Daoy (cell line): ENCODE measurements at regions not wholly inside any gene's neighbourhood (a gene's known extent, or its start where the extent isn't known, plus 50 kb on each side); places are given as distances from the start of the nearest gene placed in this dataset.
"Not testable (repeated sequence)": the region's sequence is repeated elsewhere in the genome, so short reads cannot be mapped to it uniquely, and the experiment has no call there.

Source experiments
- DNase-seq: peaks from one replicate; pipeline ENCODE4 v3.0.0-alpha.2; 2015; ENCODE audit warnings: low read depth

GRCh38 chr5:51657340-51658240, 274.3 kb downstream of the ISL1 start:
- DNase-seq: no peak

GRCh38 chr5:51661646-51662265, 278.5 kb downstream of the ISL1 start:
- no peak for DNase-seq

- no peak for DNase-seq
Observed at GRCh38 chr5:51664491-51665250, 281.4 kb downstream of the ISL1 start.

DNA sequence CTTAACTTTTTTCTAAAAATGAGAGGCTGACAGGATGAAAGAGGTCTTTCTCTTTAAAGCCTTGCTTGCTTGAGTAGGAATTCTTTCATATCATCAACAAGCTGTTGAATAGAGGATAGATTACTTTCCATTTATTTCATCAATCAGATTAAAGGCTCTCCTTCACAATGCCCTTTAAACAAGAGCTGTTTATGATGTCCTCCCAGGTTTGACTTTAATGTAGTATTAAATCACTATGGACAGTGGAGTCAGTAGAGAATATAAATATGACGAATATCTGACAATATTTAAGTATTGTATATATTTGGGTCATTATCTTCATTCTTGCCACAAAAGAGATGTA, 282.0 kb downstream of the ISL1 start:
- no peak for DNase-seq

GRCh38 chr5:51669095-51669494, 285.8 kb downstream of the ISL1 start:
- no peak for DNase-seq

DNA sequence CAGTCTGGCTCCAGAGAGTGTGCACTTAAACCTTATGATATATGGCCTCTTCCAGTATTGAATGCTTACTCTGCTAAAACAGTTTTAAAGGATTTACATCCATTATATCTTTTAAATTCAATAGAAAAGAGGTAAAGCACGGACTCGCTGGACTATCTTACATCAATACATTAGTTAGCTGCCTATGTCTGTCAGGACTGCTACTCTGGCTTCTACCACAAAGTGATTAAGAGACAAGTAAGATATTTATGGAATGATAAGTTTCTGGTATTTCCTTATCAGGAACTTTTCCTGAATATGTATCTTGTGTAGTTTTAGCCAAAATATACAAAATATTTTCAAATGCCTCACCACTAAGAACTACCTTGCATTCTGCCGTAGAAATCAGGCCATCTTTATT, 295.1 kb downstream of the ISL1 start:
- no peak for DNase-seq

GRCh38 chr5:51679286-51679685, 296.0 kb downstream of the ISL1 start:
- no peak for DNase-seq

DNA sequence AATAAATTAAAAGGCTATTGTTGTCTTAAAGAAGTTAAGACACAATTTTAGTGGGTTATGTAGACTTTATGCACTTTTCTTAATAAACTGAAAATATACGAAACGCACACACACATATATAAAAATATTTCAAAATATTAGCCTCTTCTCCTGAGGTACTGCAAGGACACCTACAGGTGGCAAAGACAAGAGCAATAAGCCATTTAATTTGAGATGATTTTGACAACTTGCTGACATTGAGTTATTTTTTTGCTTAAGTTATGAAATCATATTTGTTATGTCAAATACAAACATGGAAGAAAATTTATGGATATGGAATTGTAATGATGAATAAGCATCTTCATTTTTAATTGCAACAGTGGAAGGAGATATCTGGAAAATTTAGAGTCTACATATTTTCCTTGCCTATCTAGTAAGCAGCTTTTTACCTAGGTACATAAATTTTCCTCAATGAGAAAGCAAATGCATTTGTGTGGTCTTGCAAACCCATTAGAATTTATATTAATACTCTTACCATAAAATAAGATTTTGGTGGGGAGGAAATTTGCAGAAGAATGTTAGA, 301.6 kb downstream of the ISL1 start:
- no peak for DNase-seq

DNA sequence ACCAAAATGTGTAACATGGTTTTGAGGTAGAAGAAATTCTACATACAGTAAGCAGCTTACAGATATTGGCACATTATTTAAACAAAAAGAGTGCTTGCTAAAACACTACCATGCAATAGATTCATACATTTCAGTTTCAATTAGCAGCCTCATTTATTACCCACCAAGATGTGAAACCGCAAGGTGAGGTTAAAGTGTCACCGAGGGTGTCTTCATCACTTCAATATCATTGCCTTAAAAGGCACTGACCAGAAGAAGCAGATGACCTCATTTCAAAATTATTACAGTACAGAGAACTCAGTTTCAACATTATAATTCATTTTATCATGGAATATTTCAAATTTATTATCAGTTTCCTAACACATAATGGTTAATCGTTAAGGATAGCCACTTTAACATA, 302.2 kb downstream of the ISL1 start:
- DNase-seq: no peak

DNA sequence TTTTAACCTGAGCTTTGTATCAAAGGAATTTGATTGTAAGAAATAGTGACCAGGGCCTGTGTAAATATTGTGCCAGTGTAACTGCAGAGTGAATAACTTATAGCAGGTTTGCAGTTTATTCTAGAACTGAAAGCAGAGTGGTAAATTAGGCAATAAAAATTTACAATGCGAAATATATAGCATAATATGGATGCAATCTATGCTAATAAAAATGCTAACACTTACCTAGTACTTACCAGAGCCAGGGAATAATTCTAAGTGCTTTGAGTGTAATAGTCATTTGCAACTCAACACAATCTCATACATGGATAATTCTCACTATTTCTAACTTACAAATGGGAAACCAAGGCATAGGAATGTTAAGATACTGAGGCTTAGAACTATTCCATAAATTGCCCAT, 303.4 kb downstream of the ISL1 start:
- no peak for DNase-seq

- DNase-seq: no peak
Observed at GRCh38 chr5:51691538-51692079, 308.4 kb downstream of the ISL1 start.

GRCh38 chr5:51694826-51695225, 311.6 kb downstream of the ISL1 start:
- no peak for DNase-seq

- no peak for DNase-seq
Observed at GRCh38 chr5:51696122-51696521, 312.9 kb downstream of the ISL1 start.

GRCh38 chr5:51702046-51702445, 318.8 kb downstream of the ISL1 start:
- not testable (repeated sequence) for DNase-seq

- no peak for DNase-seq
Observed at GRCh38 chr5:51712201-51712600, 329.0 kb downstream of the ISL1 start.

- DNase-seq: not testable (repeated sequence)
Observed at GRCh38 chr5:51715445-51715844, 332.2 kb downstream of the ISL1 start.

DNA sequence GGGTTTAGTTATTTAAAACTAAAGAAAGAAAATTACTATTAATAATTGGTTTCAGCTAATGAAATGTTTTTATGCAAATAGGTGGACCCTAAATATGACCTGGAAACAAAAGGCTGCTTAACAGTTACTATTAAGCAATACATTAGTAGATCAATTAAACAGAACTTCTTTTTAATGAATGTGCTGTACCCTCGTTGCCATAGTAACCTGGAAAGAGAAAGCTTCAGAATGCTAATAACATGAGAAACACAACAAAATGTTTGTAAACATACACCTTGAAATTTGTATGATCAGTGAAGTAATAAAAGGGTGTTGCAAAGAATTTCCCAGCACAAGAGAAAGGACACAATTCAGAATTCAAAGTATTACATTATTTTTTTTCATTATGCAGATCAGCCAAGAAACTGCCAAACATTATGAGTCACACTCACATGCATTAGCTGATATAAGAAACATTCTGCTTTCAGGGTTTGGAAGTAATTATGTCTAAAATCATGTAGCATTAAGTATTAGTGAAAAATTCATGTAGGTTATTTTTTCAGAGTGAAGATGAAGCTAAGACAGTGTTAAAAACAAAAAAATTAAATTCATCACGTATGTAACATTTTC, 348.3 kb downstream of the ISL1 start:
- DNase-seq: no peak

GRCh38 chr5:51732304-51732703, 349.1 kb downstream of the ISL1 start:
- DNase-seq: no peak

DNA sequence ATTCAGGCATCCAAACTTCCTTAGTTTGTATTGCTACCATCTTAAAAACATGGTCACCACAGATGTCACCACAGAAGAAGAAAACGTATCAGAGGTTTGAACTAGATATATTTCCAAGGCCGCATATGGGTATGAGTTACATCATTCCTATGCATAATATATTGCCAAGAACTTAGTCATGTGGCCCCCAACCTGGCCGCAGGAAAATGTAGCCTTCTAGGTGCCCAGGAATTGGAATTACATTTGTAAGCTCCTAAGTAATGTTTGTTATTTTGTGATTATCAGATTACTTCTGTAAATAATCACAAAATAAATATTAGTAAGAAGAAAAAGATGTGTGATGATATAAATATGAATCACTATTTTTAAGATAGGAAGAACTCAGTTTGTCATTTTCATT, 351.4 kb downstream of the ISL1 start:
- no peak for DNase-seq

- DNase-seq: no peak
Observed at GRCh38 chr5:51746023-51746422, 362.8 kb downstream of the ISL1 start.

DNA sequence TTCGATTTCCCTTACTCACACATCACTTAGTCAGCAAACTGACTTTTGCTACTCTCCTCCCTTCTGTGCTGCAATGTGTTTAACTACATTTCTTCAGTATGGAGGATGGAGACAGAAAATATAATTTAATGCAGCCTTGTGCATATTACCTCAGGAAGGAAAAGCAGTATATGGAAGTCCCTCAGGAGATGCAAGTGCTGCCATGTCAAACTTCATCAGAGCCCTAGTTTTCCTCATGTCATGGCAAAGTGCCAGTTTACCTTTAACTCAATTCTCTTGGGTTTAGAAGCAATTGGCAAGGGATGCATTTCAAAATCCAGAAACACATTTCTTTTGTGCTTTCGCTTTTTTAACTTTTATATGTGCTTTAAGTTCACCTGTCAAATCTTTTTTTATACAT, 365.4 kb downstream of the ISL1 start:
- no peak for DNase-seq
